GM12878 (cell line): ENCODE measurements at regions not wholly inside any gene's neighbourhood (a gene's known extent, or its start where the extent isn't known, plus 50 kb on each side); places are given as distances from the start of the nearest gene placed in this dataset.

Source experiments
- ATAC-seq: fragments of 200-7000 bp; cut with Tn5 transposase; 3 replicates; pipeline ENCODE4 v1.9.1; 2020; ENCODE audit warnings: mild to moderate bottlenecking, moderate library complexity
- BruUV-seq: library from RNA; stranded (reverse); fragments of 400-500 nt; replicated peaks from 2 replicates; lab custom pipeline; 2021; lab: Mats Ljungman, UMichigan
- CTCF ChIA-PET: fragments of 300-600 bp; sonication (Branson Sonifier 250); formaldehyde crosslinking; extraction: SDS; loops from one replicate; lab custom pipeline; 2021; ENCODE audit warnings: inconsistent platforms; lab: Yijun Ruan, JAX
- POLR2A ChIA-PET: fragments of 350-600 bp; formaldehyde crosslinking; extraction: SDS; loops from one replicate; lab custom pipeline; 2021; ENCODE audit warnings: inconsistent platforms; lab: Charles Lee
- RAD21 ChIA-PET: fragments of 300-600 bp; sonication (Branson Sonifier 250); formaldehyde crosslinking; loops from one replicate; lab custom pipeline; 2023; ENCODE audit warnings: antibody characterized with exemption; ENCODE audit not compliant: unreplicated experiment; lab: Charles Lee
- SMC1A ChIA-PET: fragments of 300-600 bp; sonication (Branson Sonifier 250); formaldehyde crosslinking; loops from one replicate; lab custom pipeline; 2023; ENCODE audit not compliant: unreplicated experiment, uncharacterized antibody; lab: Charles Lee
- DNase-seq: peaks from one replicate; pipeline ENCODE4 v3.0.0-alpha.2; 2011; ENCODE audit warnings: low read depth, low spot score
- FAIRE-seq: peaks from 3 replicates; lab custom pipeline; 2011; peaks lifted over from hg19 to GRCh38; lab: Jason Lieb, UNC
- H2AFZ ChIP-seq: 2 replicates; pipeline ENCODE4 v1.6.0; 2011; ENCODE audit warnings: low read depth, low read length, control low read depth; ENCODE audit not compliant: control insufficient read depth
- H3K27ac ChIP-seq: 2 replicates; pipeline ENCODE4 v1.5.1; 2011; ENCODE audit warnings: control low read depth; ENCODE audit not compliant: control insufficient read depth, insufficient read depth
- H3K27me3 ChIP-seq, 2 experiments: replicated peaks in 1 of 2; 2 replicates each; pipeline versions ENCODE4 v1.6.0 to v1.6.1; 2011; ENCODE audit warnings: low read length in 1 of 2; ENCODE audit not compliant: control insufficient read depth in 2 of 2, insufficient read depth in 2 of 2
- H3K36me3 ChIP-seq, 2 experiments: 2 replicates each; pipeline ENCODE4 v1.5.1; 2011; ENCODE audit warnings: low read length in 1 of 2; ENCODE audit not compliant: control insufficient read depth in 2 of 2, insufficient read depth in 2 of 2
- H3K4me1 ChIP-seq: 2 replicates; pipeline ENCODE4 v1.6.1; 2011; ENCODE audit warnings: mild to moderate bottlenecking, low read length, moderate library complexity, mixed read lengths; ENCODE audit not compliant: control insufficient read depth, insufficient read depth
- H3K4me2 ChIP-seq: 2 replicates; pipeline ENCODE4 v1.6.0; 2011; ENCODE audit warnings: control low read depth; ENCODE audit not compliant: control insufficient read depth, insufficient read depth
- H3K4me3 ChIP-seq: fragments of 200-600 bp; sonication (generic); 2 replicates; pipeline ENCODE4 v1.5.1; 2016
- H3K79me2 ChIP-seq: 2 replicates; pipeline ENCODE4 v1.6.0; 2011; ENCODE audit warnings: low read length; ENCODE audit not compliant: control insufficient read depth, insufficient read depth
- H3K9ac ChIP-seq: 2 replicates; pipeline ENCODE4 v1.8.0; 2011; ENCODE audit warnings: low read length, control low read depth, mixed read lengths; ENCODE audit not compliant: control insufficient read depth, insufficient read depth
- H3K9me3 ChIP-seq: replicated peaks from 3 replicates; pipeline ENCODE4 v1.5.1; 2011; ENCODE audit warnings: mild to moderate bottlenecking, low read length; ENCODE audit not compliant: control insufficient read depth, insufficient read depth
- H4K20me1 ChIP-seq: 2 replicates; pipeline ENCODE4 v1.6.0; 2011; ENCODE audit not compliant: control insufficient read depth, insufficient read depth
- E2F4 ChIP-seq: IDR thresholded peaks from 2 replicates; pipeline ENCODE4 v1.6.1; 2012; ENCODE audit warnings: low read depth, low read length, improper control_type of control experiment
- HDAC2 ChIP-seq: fragments of 200-600 bp; sonication (generic); IDR thresholded peaks from 2 replicates; pipeline ENCODE4 v1.6.1; 2017
- NR2C1 ChIP-seq: fragments of 450-650 bp; IDR thresholded peaks from 2 replicates; pipeline ENCODE4 v1.6.1; 2017; ENCODE audit warnings: antibody characterized with exemption, mild to moderate bottlenecking, moderate library complexity
- POU2F2 ChIP-seq: IDR thresholded peaks from 3 replicates; pipeline ENCODE4 v1.6.1; 2011; ENCODE audit warnings: low read depth, mild to moderate bottlenecking, low read length, borderline replicate concordance
- TCF7 ChIP-seq: IDR thresholded peaks from 2 replicates; pipeline ENCODE4 v1.6.1; 2014; ENCODE audit warnings: antibody characterized with exemption, borderline replicate concordance
- ZBTB40 ChIP-seq: fragments of 450-650 bp; IDR thresholded peaks from 2 replicates; pipeline ENCODE4 v1.6.1; 2016; ENCODE audit warnings: mild to moderate bottlenecking, moderate library complexity, borderline replicate concordance
- ZNF384 ChIP-seq: IDR thresholded peaks from 2 replicates; pipeline ENCODE4 v1.6.1; 2012; ENCODE audit warnings: low read depth, mild to moderate bottlenecking, low read length, improper control_type of control experiment, borderline replicate concordance
- WGBS: methylation state at CpG from one replicate; pipeline ENCODE4 v1.1.6; 2016; ENCODE audit warnings: low lambda C conversion rate; ENCODE audit not compliant: insufficient replicate concordance, insufficient coverage; ENCODE audit errors: missing lambda C conversion rate; 5-methylcytosine and 5-hydroxymethylcytosine counted together
- in situ Hi-C: fragments of 300-500 bp; cut with MboI; formaldehyde crosslinking; loops from 9 replicates; pipeline ENCODE4 v1.14.3; 2018; ENCODE audit warnings: mixed read lengths
- intact Hi-C: fragments of 100-400 bp; cut with micrococcal nuclease; formaldehyde crosslinking; loops from one replicate; pipeline ENCODE4 v1.14.2; 2022; ENCODE audit not compliant: unreplicated experiment
- TF ChIP-seq, protein P1 (sequence below): IDR thresholded peaks from 2 replicates; pipeline ENCODE4 v1.6.1; 2011; ENCODE audit warnings: mild to moderate bottlenecking, low read depth, low read length, moderate library complexity; ENCODE audit not compliant: insufficient replicate concordance

DNA sequence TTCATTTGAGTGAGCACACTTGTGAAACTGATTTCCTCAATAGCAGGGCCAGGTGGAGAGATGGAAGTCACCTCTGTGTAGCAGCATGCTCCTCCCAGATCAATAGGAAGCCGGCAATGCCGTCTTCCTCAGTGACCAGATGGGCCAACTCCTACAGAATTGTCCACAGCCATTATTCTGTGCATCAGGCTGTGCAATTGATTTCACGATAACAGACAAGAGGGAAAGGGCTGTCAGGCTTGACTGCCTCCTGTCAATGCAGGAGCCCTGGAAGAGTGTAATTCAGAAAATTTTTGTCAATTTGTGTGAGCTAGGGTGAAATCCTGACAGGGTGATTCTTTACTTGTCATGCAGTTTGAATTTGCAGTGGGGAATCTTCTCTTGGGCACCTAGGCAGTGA lies 838.4 kb upstream of the NUDT12 start:
- no peak for FAIRE-seq
- RAD21 ChIA-PET, result no interaction called here
- ATAC-seq, result no peak
- POLR2A ChIA-PET, result no interaction called here
- BruUV-seq, result no TSS peak
- no peak overlapping the region for H3K4me2 ChIP-seq
- TF ChIP-seq ZBTB40, result no peak
- no peak for TF ChIP-seq E2F4
- TF ChIP-seq NR2C1, result no peak
- TF ChIP-seq, protein P1, sequence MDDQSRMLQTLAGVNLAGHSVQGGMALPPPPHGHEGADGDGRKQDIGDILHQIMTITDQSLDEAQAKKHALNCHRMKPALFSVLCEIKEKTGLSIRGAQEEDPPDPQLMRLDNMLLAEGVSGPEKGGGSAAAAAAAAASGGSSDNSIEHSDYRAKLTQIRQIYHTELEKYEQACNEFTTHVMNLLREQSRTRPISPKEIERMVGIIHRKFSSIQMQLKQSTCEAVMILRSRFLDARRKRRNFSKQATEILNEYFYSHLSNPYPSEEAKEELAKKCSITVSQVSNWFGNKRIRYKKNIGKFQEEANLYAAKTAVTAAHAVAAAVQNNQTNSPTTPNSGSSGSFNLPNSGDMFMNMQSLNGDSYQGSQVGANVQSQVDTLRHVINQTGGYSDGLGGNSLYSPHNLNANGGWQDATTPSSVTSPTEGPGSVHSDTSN, result no peak
- TF ChIP-seq TCF7, result no peak
- TF ChIP-seq ZNF384, result no peak
- no peak for TF ChIP-seq HDAC2
- no peak for TF ChIP-seq POU2F2
- H4K20me1 ChIP-seq, result no peaks in the 10 kb centered on the region
- no peaks in the 10 kb centered on the region for H3K79me2 ChIP-seq
- no peak overlapping the region for H3K9ac ChIP-seq
- WGBS, result 25% methylated on average over 3 of the region's 3 CpGs
- in situ Hi-C loops (no loop called here), intact Hi-C loops (no loop called here)
- SMC1A ChIA-PET, result no interaction called here
- no peak overlapping the region for H2AFZ ChIP-seq
- H3K4me3 ChIP-seq, result no peak overlapping the region
- H3K9me3 ChIP-seq, result no peaks in the 10 kb centered on the region
- DNase-seq, result no peak
- CTCF ChIA-PET, result no interaction called here
- H3K27me3 ChIP-seq, result no peaks in the 10 kb centered on the region
- no peak overlapping the region for H3K27ac ChIP-seq
- H3K36me3 ChIP-seq, result no peaks in the 10 kb centered on the region
- H3K4me1 ChIP-seq, result no peaks in the 10 kb centered on the region
